ENCODE measurements at regions not wholly inside any gene's neighbourhood (a gene's known extent, or its start where the extent isn't known, plus 50 kb on each side); places are given as distances from the start of the nearest gene placed in this dataset.

DNA sequence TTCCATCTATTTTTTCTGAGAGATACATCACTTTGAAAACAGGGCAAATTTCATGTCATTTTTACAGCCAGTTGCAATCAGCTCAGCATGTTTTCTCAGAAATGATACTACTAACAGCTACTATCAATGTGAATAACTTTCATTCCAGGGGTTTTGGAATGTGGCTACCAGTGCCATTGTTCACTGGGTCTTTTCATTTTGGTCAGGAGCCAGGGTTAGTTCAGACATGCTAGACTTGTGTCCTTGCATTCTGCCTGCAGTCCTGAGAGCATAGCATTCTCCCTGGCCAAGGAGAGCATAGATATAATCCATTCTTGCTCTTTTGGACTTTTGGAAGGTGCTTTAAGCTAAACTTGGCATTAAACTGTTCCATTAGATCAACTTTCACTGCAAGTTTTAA lies 160.9 kb upstream of the NEBL start:
- Histone ChIP-seq H4K8ac (ENCODE audit: extremely low read depth, insufficient read depth, low read length) (no peak overlapping the region), H4K91ac (replicated peaks; ENCODE audit: insufficient read length, low read length) (no peak overlapping the region), H3K14ac (ENCODE audit: insufficient read length) (no peak overlapping the region), H2BK20ac (ENCODE audit: low read length) (no peak overlapping the region), H2BK5ac (ENCODE audit: low read depth, low read length) (no peak overlapping the region), H2BK12ac (ENCODE audit: low read depth, low read length) (no peak overlapping the region), H2BK15ac (ENCODE audit: low read length) (no peak overlapping the region), H4K5ac (ENCODE audit: insufficient read length, low read depth, low read length) (no peak overlapping the region), H3K9ac (replicated peaks in 1 of 4; ENCODE audit: extremely low read depth in 1 of 4, low read depth in 3 of 4, low read length in 3 of 4) (no peak overlapping the region), H3K4me3 (ENCODE audit: extremely low read depth in 1 of 4, insufficient read depth in 2 of 4, low read depth in 3 of 4, low read length in 4 of 4) (no peak overlapping the region), H3K4ac (replicated peaks; ENCODE audit: insufficient read length, low read depth, low read length) (no peak overlapping the region), H2AFZ (ENCODE audit: low read length) (no peak overlapping the region), H3K27me3 (replicated peaks in 1 of 4; ENCODE audit: control insufficient read depth in 3 of 4, extremely low read depth in 1 of 4, insufficient read depth in 3 of 4, low read length in 3 of 4) (no peaks in the 10 kb centered on the region), H3K27ac (ENCODE audit: low read depth, low read length) (no peak overlapping the region), H3K79me2 (ENCODE audit: control insufficient read depth in 1 of 2, insufficient read depth in 2 of 2, low read length in 2 of 2) (no peaks in the 10 kb centered on the region), H2BK120ac (replicated peaks; ENCODE audit: low read depth, low read length) (no peak overlapping the region), H3K56ac (replicated peaks; ENCODE audit: insufficient read length, low read depth, low read length) (no peak overlapping the region), H3K4me1 (replicated peaks in 1 of 4; ENCODE audit: control insufficient read depth in 3 of 4, insufficient read depth in 4 of 4, low read length in 3 of 4) (no peaks in the 10 kb centered on the region; a peak in 2 of 7 replicates), H3K18ac (ENCODE audit: extremely low read depth, low read length) (no peak overlapping the region), H3K36me3 (ENCODE audit: control insufficient read depth in 2 of 4, insufficient read depth in 4 of 4, low read length in 3 of 4) (no peaks in the 10 kb centered on the region; a peak in 1 of 8 replicates), H4K20me1 (replicated peaks in 1 of 2; ENCODE audit: control insufficient read depth in 1 of 2, insufficient read depth in 2 of 2, low read length in 2 of 2) (no peaks in the 10 kb centered on the region), H3K23ac (ENCODE audit: insufficient read length) (no peak overlapping the region), H3K23me2 (ENCODE audit: low read depth, low read length) (no peaks in the 10 kb centered on the region), H3K79me1 (ENCODE audit: low read depth, low read length) (no peaks in the 10 kb centered on the region), H3K4me2 (ENCODE audit: insufficient read depth in 1 of 2, low read depth in 2 of 2, low read length in 2 of 2) (no peak overlapping the region), H3K9me3 (ENCODE audit: insufficient read depth in 2 of 2, low read depth in 1 of 2, low read length in 1 of 2) (peaks cover 5 to 6% of the 10 kb centered on the region in 2 experiments; a peak in 2 of 4 replicates), H2AK5ac (ENCODE audit: low read depth, low read length) (no peak overlapping the region)
- DNase-seq (ENCODE audit: low read depth in 1 of 2, low spot score in 2 of 2) (no peak), FAIRE-seq (peak; percentile 62)
- ChIA-PET CTCF (ENCODE audit: partially characterized antibody) (interaction anchor here (1.0 to 1.5 kb wide), 2 partner anchors 13 to 20 kb away, joined by 3 read pairs; no protein-coding TSS in a partner anchor), POLR2A (ENCODE audit: partially characterized antibody) (no interaction called here)
- TF ChIP-seq CBX5 (IDR thresholded peaks at IDR 0.05; ENCODE audit: low read depth, low read length) (no peak), TBP (IDR thresholded peaks at IDR 0.05; ENCODE audit: low read depth, low read length) (no peak), KDM4A (IDR thresholded peaks at IDR 0.05; ENCODE audit: low read depth, low read length, severe bottlenecking) (no peak), BRCA1 (IDR thresholded peaks at IDR 0.05; ENCODE audit: low read depth, low read length) (no peak), RAD21 (IDR thresholded peaks at IDR 0.05 in 1 of 2, conservative IDR thresholded peaks at IDR 0.05 in 1 of 2; ENCODE audit: low read depth in 2 of 2, low read length in 2 of 2) (no peak), RXRA (IDR thresholded peaks at IDR 0.05; ENCODE audit: insufficient read depth, low read depth, low read length) (no peak)
- TF ChIP-seq, protein P1, sequence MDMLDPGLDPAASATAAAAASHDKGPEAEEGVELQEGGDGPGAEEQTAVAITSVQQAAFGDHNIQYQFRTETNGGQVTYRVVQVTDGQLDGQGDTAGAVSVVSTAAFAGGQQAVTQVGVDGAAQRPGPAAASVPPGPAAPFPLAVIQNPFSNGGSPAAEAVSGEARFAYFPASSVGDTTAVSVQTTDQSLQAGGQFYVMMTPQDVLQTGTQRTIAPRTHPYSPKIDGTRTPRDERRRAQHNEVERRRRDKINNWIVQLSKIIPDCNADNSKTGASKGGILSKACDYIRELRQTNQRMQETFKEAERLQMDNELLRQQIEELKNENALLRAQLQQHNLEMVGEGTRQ (IDR thresholded peaks at IDR 0.05; ENCODE audit: low read length): no peak
